ENCODE measurements at regions not wholly inside any gene's neighbourhood (a gene's known extent, or its start where the extent isn't known, plus 50 kb on each side); places are given as distances from the start of the nearest gene placed in this dataset.

DNA sequence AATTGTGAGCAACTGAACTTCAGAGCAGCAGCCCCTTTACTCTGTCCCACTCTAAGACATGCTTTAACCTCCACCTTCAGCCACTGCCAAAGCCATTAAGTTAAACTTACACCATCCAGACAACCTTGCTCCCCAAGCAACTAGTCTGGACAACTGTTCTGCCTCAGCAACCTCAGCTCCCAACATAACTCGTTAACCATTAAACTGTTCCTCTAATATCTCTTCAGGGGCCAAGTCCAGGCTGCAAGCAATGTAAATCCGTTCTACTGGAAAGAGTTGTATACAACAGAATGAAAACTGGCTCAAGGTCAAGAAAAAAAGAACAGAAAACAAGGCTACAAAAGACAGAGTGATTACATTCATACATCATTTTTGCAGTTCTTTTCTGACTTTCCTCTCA, 131.7 kb upstream of the TARS1 start:
- no peak overlapping the region for H3K4me2 ChIP-seq (ENCODE audit: low read length)
- no peaks in the 10 kb centered on the region for H4K20me1 ChIP-seq (ENCODE audit: control insufficient read depth, insufficient read depth, low read depth, low read length)
- H3K9me2 ChIP-seq (replicated peaks; ENCODE audit: control insufficient read depth, low read length) = no peaks in the 10 kb centered on the region
- H3F3A ChIP-seq (ENCODE audit: control insufficient read depth, insufficient read depth) = no peaks in the 10 kb centered on the region
- H3K36me3 ChIP-seq (ENCODE audit: control insufficient read depth, low read length) = no peaks in the 10 kb centered on the region
- no peak for TF ChIP-seq EZH2phosphoT487 (IDR thresholded peaks at IDR 0.05; ENCODE audit: borderline replicate concordance, low read length)
- TF ChIP-seq, protein P1, sequence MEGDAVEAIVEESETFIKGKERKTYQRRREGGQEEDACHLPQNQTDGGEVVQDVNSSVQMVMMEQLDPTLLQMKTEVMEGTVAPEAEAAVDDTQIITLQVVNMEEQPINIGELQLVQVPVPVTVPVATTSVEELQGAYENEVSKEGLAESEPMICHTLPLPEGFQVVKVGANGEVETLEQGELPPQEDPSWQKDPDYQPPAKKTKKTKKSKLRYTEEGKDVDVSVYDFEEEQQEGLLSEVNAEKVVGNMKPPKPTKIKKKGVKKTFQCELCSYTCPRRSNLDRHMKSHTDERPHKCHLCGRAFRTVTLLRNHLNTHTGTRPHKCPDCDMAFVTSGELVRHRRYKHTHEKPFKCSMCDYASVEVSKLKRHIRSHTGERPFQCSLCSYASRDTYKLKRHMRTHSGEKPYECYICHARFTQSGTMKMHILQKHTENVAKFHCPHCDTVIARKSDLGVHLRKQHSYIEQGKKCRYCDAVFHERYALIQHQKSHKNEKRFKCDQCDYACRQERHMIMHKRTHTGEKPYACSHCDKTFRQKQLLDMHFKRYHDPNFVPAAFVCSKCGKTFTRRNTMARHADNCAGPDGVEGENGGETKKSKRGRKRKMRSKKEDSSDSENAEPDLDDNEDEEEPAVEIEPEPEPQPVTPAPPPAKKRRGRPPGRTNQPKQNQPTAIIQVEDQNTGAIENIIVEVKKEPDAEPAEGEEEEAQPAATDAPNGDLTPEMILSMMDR (IDR thresholded peaks at IDR 0.05; ENCODE audit: low read depth, low read length, poor library complexity, severe bottlenecking) = no peak
- no peak overlapping the region for H3K4me3 ChIP-seq (ENCODE audit: low read length)
- H3K27me3 ChIP-seq (ENCODE audit: control insufficient read depth, low read length) = no peaks in the 10 kb centered on the region
- H3K4me1 ChIP-seq (ENCODE audit: control insufficient read depth, low read length) = no peaks in the 10 kb centered on the region
- H3K79me2 ChIP-seq (ENCODE audit: control insufficient read depth, low read length) = no peaks in the 10 kb centered on the region
- no peaks in the 10 kb centered on the region for H3K9me3 ChIP-seq (ENCODE audit: control insufficient read depth, insufficient read depth, low read length)
- no peak overlapping the region for H3K27ac ChIP-seq (ENCODE audit: low read depth, low read length)

DNA sequence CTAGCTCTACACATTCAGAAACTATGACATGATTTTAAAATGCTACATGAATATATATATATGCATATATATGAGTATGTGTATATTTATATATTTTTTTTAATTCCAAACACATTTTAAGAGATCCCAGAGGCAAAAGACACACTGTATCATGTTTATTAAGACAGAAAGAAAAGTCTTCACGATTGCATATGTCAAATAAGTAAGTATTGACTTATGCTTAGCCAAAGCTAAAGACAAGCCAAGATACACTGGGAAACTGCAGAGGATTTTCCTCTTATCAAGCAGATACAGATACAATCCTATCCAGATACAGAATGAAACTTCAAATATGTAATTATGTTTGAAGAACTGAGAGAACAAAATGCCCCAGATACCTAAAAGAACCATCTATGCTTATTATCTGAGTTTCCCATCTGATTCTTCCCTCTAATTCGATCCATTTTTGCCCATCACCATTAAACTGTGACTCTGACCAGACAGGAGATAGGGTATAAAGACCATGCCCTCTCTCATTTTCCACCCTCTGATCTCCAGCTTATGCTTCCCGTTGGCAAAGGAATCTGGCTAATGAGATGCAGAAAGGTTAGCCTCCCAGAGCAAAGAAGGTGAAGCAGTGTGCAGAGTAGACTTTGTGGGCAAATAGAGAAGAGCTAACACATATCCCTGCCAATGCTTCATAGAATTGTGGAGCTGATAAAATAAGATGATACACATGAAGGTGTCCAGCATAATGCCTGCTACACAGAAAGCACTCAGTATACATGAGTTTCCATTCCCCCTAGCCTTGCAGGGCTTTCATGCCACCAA, 131.0 kb upstream of the TARS1 start:
- no peaks in the 10 kb centered on the region for H3K4me1 ChIP-seq (ENCODE audit: control insufficient read depth, low read length)
- no peak overlapping the region for H3K4me2 ChIP-seq (ENCODE audit: low read length)
- no peak overlapping the region for H3K4me3 ChIP-seq (ENCODE audit: low read length)
- H4K20me1 ChIP-seq (ENCODE audit: control insufficient read depth, insufficient read depth, low read depth, low read length) = no peaks in the 10 kb centered on the region
- H3K27me3 ChIP-seq (ENCODE audit: control insufficient read depth, low read length) = no peaks in the 10 kb centered on the region
- no peaks in the 10 kb centered on the region for H3K79me2 ChIP-seq (ENCODE audit: control insufficient read depth, low read length)
- H3F3A ChIP-seq (ENCODE audit: control insufficient read depth, insufficient read depth) = no peaks in the 10 kb centered on the region
- H3K9me2 ChIP-seq (replicated peaks; ENCODE audit: control insufficient read depth, low read length) = no peaks in the 10 kb centered on the region
- no peak overlapping the region for H3K27ac ChIP-seq (ENCODE audit: low read depth, low read length)
- no peaks in the 10 kb centered on the region for H3K36me3 ChIP-seq (ENCODE audit: control insufficient read depth, low read length)
- TF ChIP-seq, protein P1 (IDR thresholded peaks at IDR 0.05; ENCODE audit: low read depth, low read length, poor library complexity, severe bottlenecking) = no peak
- no peak for TF ChIP-seq EZH2phosphoT487 (IDR thresholded peaks at IDR 0.05; ENCODE audit: borderline replicate concordance, low read length)
- no peaks in the 10 kb centered on the region for H3K9me3 ChIP-seq (ENCODE audit: control insufficient read depth, insufficient read depth, low read length)

DNA sequence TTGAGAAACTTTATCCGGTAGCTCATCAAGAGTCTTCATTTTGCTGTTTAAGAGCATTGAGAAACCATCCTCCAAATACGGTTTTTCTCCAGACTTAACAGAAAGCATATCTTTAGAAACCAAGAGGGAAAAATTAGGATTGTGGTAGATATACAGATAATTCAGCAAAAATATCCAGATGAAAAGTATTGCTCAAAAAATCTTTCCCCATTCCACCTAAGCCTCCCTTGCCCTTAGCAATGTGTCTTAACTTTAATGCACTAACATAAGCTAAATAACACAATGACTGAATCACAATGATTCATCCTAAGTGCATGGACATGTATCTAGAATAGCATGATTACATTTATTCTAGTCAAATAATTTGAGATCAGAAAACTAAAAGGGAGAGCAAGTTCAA, 130.3 kb upstream of the TARS1 start:
- Histone ChIP-seq H3K36me3 (ENCODE audit: control insufficient read depth, low read length) (no peaks in the 10 kb centered on the region), H3F3A (ENCODE audit: control insufficient read depth, insufficient read depth) (no peaks in the 10 kb centered on the region), H3K27me3 (ENCODE audit: control insufficient read depth, low read length) (no peaks in the 10 kb centered on the region), H3K9me3 (ENCODE audit: control insufficient read depth, insufficient read depth, low read length) (no peaks in the 10 kb centered on the region), H3K27ac (ENCODE audit: low read depth, low read length) (no peak overlapping the region), H3K79me2 (ENCODE audit: control insufficient read depth, low read length) (no peaks in the 10 kb centered on the region), H3K4me3 (ENCODE audit: low read length) (no peak overlapping the region), H3K4me2 (ENCODE audit: low read length) (no peak overlapping the region), H3K4me1 (ENCODE audit: control insufficient read depth, low read length) (no peaks in the 10 kb centered on the region), H3K9me2 (replicated peaks; ENCODE audit: control insufficient read depth, low read length) (no peaks in the 10 kb centered on the region), H4K20me1 (ENCODE audit: control insufficient read depth, insufficient read depth, low read depth, low read length) (no peaks in the 10 kb centered on the region)
- TF ChIP-seq, protein P1 (IDR thresholded peaks at IDR 0.05; ENCODE audit: low read depth, low read length, poor library complexity, severe bottlenecking) = no peak
- no peak for TF ChIP-seq EZH2phosphoT487 (IDR thresholded peaks at IDR 0.05; ENCODE audit: borderline replicate concordance, low read length)

All from DOHH2 (cell line).